ENCODE measurements at regions not wholly inside any gene's neighbourhood (a gene's known extent, or its start where the extent isn't known, plus 50 kb on each side); places are given as distances from the start of the nearest gene placed in this dataset.

DNA sequence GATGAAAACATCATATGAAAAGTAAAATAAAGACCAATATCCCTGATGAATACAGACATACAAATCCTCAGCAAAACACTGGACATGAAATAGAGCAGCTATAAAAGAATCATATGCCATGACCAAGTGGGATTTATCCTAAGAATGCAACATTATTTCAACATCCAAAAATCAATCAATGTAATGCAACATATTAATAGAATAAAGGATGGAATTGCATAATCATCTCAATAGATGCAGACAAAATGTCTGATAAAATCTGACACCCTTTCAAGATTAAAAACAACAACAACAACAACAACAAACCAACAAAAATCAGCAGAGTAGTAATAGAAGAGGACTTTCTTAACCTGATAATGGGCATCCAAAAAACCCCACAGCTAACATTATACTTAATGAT lies 63.8 kb upstream of the IL1R1 start:
- no peak for DNase-seq (ENCODE audit: low read depth)

DNA sequence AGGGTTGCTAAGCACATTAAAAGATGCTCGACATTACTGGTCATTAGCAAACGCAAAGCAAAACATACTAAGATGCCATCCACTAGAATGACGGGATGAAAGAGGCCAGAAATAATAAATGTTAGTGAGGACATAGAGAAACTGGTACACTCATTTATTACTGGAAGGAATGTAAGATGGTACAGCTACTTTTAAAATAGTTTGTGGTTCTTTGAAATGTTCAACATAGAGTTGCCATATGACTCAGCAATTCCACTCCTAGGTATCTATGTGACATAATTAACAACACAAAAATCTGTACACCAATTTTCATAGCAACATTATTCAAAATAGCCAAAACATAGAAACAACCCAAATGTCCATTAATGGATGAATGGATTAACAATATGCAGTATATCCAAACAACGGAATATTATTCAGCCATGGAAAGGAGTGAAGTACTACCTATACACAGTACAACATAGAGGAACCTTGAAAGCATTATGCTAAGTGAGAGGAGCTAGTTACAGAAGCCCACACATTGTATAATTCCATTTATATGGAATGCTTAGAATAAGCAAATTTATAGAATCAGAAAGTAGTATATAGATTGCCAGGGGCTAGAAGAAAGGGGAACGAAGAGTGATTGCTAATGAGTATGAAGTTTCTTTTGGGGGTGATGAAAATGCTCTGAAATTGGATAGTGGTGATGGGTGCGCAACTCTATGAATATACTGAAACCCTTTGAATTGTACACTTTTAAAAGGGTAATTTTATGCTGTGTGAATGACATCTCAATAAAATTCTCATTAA lies 61.9 kb upstream of the IL1R1 start:
- DNase-seq (ENCODE audit: low read depth), result peak; percentile 65

DNA sequence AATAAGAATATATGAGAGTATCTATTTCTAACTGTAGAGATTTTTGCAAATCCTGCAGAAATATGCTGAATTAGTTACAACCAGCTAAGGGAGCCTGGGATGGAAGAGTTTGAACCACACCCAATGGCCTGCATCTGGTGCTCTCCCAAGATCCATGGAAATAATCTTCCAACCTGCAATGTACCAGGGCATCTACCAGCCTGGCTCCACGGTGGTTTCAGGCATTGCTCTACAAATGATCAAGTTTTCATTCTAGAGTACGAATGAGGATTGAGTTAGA lies 61.4 kb upstream of the IL1R1 start:
- no peak for DNase-seq (ENCODE audit: low read depth)

DNA sequence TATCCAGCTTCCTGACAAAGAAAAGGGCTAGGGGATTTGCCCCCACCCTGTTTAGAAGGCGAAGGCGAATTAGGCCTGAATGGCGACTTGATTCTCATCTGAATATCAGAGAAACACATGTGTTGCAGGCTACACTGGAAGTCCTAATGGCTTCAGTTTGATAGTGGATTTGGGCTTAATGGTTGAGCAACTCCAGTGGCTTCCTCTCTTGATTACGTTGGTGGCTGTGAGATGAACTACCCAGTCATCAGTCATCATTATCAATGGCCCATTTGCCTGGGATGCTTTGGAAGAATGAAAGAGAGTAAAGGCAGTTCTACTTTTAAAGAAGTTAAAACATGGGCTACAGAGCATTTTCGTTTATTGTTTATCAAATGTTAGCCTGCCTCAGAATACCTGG lies 60.9 kb upstream of the IL1R1 start:
- DNase-seq (ENCODE audit: low read depth), result no peak

DNA sequence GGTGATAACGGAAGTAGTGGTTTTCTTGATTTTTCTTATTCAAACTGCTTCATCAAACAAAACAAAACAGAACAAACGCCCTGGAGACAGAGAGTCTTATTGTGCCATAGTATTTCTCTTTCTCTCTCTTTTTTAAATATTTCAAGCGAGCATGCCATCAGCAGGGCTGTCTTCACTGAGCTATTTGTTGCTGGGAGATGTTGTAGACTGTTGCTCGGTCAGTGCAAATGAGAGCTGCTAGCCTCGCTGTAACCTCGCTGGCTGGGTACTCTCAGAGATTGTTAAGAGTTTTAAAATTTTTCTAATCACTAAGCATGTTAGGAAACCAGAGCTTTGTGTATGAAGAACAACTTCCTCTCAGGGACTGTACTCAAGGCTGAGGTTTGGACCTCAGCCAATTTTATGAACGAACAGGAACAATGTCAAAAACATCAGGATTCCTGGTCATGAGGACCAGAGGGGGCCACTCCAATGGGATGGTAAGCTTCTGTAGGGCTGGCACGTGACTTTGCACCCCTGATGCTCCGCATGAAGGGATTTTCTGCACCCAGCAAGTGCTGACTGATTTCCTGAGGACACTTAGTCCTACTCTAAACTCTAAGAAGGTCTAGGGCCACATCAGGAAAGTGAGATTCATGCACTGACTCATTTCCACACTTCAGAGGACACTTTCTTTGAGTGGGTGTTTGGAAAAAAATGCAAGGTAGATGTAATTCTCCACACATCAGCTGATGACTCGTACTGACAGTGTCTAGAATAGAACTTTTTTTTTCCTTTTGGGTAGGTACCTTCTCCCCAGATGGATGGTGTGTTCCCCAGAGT lies 59.8 kb upstream of the IL1R1 start:
- DNase-seq (ENCODE audit: low read depth), result peak; percentile 98

DNA sequence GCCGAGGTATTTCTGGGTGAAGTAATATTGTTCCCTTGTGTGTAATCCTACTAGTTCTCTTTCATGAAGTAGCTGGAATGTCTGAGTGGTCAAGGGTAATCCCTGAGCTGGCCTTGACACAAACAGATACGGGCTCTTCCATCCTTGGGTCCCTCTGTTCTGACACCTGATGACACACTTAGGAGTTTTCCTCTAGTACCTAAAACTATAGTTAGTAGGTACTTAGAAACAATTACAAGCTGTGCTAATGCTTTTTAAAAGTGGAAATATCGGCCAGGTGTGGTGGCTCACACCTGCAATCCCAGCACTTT lies 59.2 kb upstream of the IL1R1 start:
- no peak for DNase-seq (ENCODE audit: low read depth)

DNA sequence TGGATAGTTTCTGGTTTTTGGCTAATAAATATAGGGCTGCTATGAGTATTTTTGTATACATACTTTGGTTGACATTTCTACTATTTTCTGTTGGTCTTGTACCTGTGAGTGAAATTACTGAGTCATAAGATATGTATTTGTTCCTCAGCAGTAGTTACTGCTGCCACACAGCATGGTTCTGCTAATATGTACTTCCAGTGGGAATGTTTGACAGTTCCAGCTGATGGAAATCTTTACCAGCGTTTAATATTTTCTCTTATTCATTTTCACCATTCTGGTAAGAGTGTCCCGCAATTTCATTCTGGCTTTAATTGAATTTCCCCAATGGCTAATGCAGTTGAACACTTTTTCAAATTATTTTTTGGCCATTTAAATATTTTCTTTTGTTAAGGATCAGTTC lies 57.9 kb upstream of the IL1R1 start:
- DNase-seq (ENCODE audit: low read depth), result no peak

DNA sequence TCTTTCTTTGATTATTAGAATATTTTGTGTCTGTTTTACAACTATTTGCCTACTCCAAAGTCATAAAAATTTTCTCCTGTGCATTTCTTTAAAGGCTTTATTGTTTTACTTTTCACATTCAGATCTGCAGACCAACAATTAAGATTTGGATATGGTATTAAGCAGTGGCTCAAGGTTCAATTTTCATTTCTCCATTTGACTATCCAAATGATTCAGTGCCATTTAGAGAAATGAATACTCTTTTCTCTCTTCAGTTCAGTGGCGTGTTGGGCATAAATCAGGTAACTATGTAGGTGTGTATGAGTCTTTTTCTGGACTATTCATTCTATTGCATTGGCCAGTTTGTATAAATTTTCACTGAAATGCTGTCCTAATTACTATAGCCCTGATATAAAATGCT lies 57.3 kb upstream of the IL1R1 start:
- no peak for DNase-seq (ENCODE audit: low read depth)

DNA sequence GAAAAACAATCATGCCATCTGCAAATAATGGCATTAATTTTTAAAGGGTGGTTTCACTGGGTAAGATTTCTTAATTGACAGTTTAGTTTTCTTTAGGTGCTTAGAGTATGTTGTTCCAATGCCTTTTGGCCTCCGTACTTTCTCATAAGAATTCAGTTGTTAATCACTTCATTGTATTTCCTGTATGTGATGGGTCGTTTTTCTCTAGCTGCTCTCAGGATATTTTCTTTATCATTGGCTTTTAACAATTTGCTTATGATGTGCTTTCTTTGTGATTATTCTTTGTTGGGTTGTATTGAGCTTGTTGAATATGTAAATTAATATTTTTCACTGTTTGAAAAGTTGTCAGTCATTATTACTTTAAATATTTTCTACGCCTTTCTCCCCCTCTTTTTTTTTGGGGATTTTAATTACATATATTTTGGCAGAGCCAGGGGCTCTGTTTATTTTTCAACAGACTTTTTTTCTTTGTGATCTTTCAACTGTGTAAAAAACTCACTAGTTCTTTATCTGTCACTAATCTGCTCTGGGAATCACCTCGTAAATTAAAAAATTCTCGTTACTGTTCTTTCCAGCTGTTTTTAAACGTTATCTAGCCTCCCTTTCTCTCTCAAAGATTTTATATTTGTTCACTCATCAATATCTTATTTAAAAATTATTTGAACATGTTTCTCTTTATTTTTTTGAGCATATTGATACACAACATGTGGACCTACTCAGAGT lies 56.2 kb upstream of the IL1R1 start:
- DNase-seq (ENCODE audit: low read depth), result no peak

DNA sequence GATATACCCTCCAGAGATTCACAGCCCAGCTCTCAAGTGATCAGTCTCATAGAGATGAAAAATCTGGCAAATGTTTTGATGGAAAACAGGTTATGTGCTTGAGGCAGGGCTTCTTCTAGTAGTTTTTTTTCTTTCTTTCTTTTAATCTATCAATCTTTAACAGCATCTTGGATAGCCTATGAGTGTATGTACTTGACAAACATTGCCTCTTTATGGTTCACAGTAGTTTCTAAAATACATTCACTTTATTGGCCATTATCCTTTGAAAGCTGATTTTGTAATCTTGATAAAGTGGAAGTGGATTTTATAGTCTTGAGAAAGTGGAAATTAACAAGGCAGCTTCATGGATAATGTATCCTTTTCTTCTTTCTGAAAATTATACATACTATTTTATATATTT lies 51.4 kb upstream of the IL1R1 start:
- DNase-seq (ENCODE audit: low read depth), result no peak

DNA sequence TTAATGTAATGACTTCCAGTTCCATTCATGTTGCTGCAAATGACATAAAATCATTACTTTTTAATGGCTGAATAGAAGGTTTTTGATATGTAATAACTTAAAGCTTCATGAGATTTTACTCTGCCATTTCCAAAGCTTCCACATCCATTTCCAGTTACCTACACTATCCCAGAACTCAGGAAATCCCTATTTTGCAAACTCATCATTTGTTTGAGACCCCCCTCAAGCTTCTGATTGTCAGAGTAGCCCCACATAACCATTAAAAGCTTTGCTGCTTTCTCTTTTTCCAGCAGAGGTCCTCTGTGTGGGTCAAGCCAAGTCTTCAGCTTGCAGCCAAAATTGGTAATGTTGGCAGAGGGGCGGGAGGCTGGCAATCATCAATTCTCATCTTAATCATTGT lies 50.6 kb upstream of the IL1R1 start:
- DNase-seq (ENCODE audit: low read depth), result no peak

DNA sequence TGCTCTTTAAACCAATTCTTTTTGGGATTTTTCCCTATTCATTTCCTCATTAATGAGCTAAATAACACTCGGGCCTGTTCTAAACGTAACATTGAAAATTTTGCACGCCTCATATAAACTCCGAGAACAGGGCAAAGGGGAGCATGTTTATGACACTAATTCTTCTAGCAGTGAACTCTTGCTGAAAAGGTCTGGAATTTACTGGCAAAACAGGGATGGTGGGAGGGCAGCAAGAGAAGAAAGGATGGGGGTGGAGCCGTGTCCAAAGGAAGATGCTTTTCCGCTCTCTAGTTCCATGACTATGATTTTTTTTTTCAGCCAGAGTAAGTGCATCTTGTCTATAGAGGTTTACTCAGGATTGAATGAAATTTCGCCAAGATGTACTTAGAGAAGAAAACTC lies 50.0 kb upstream of the IL1R1 start:
- DNase-seq (ENCODE audit: low read depth), result no peak

All from renal cortical epithelial cell (primary cell).